Transverse colon (tissue), 3 donors: ENCODE measurements at regions not wholly inside any gene's neighbourhood (a gene's known extent, or its start where the extent isn't known, plus 50 kb on each side); places are given as distances from the start of the nearest gene placed in this dataset.

Experiments
- CTCF ChIP-seq, 5 experiments: fragments of 200-600 bp in 3 of 5; fragments of 450-650 bp in 2 of 5; sonication (generic) in 3 of 5; IDR thresholded peaks; 1 replicate in 2 of 5; 2 replicates in 3 of 5; pipeline ENCODE4 v1.5.1; 2016 to 2017; ENCODE audit warnings: antibody characterized with exemption in 5 of 5, inconsistent platforms in 3 of 5, mild to moderate bottlenecking in 2 of 5, moderate library complexity in 1 of 5
- POLR2A ChIP-seq: fragments of 450-650 bp; IDR thresholded peaks from one replicate; pipeline ENCODE4 v1.6.1; 2016; ENCODE audit warnings: antibody characterized with exemption, mild to moderate bottlenecking, moderate library complexity

GRCh38 chr12:126312457-126312856 lies 1247.2 kb downstream of the AACS start:
- no peak for TF ChIP-seq CTCF (IDR thresholded peaks at IDR 0.05)
- no peak for TF ChIP-seq POLR2A
